A549 (cell line): ENCODE measurements at regions not wholly inside any gene's neighbourhood (a gene's known extent, or its start where the extent isn't known, plus 50 kb on each side); places are given as distances from the start of the nearest gene placed in this dataset.

Source experiments
- ATAC-seq, 2 experiments: fragments of 200-7000 bp in 1 of 2; fragments of >200 bp in 1 of 2; cut with Nextera tagmentation in 1 of 2; cut with Tn5 transposase in 1 of 2; 3 replicates each; pipeline versions ENCODE4 v1.8.0 to v1.9.1; 2018 to 2020; ENCODE audit warnings: mild to moderate bottlenecking in 1 of 2, moderate library complexity in 1 of 2
- CTCF ChIA-PET: fragments of 300-600 bp; sonication (Branson Sonifier 250); formaldehyde crosslinking; extraction: SDS; loops from one replicate; lab custom pipeline; 2021; ENCODE audit warnings: antibody characterized with exemption, inconsistent platforms; lab: Yijun Ruan, JAX
- POLR2A ChIA-PET: fragments of 350-600 bp; formaldehyde crosslinking; extraction: SDS; loops from one replicate; lab custom pipeline; 2021; ENCODE audit warnings: antibody characterized with exemption, inconsistent platforms; lab: Yijun Ruan, JAX
- DNase-seq, 2 experiments: peaks; one replicate each; pipeline versions ENCODE4 v3.0.0 to v3.0.0-alpha.2; 2011 to 2016; ENCODE audit warnings: low read depth in 1 of 2, low spot score in 1 of 2
- FAIRE-seq: peaks from 2 replicates; lab custom pipeline; 2011; peaks lifted over from hg19 to GRCh38; lab: Jason Lieb, UNC
- H3K27ac ChIP-seq, 2 experiments: fragments of >200 bp; sonication (Bioruptor Twin); formaldehyde crosslinking; 3 replicates each; pipeline ENCODE4 v1.5.1; 2016 to 2017
- H3K4me1 ChIP-seq: fragments of >200 bp; sonication (Bioruptor Twin); formaldehyde crosslinking; 3 replicates; pipeline ENCODE4 v1.6.1; 2016
- H3K4me2 ChIP-seq: fragments of >200 bp; sonication (Bioruptor Twin); formaldehyde crosslinking; 3 replicates; pipeline ENCODE4 v1.6.1; 2016
- H3K4me3 ChIP-seq: fragments of >200 bp; sonication (Bioruptor Twin); formaldehyde crosslinking; 3 replicates; pipeline ENCODE4 v1.5.1; 2016
- H3K9me3 ChIP-seq: fragments of >200 bp; sonication (Bioruptor Twin); formaldehyde crosslinking; 3 replicates; pipeline ENCODE4 v1.6.1; 2016
- BHLHE40 ChIP-seq: IDR thresholded peaks from 2 replicates; pipeline ENCODE4 v1.6.1; 2012; ENCODE audit warnings: low read depth, low read length, inconsistent platforms
- CHD4 ChIP-seq: fragments of 200-600 bp; sonication (generic); IDR thresholded peaks from 2 replicates; pipeline ENCODE4 v1.6.1; 2016; ENCODE audit warnings: antibody characterized with exemption, mild to moderate bottlenecking, borderline replicate concordance
- EHF ChIP-seq: fragments of 250-450 bp; sonication (Bioruptor Pico); IDR thresholded peaks from 2 replicates; pipeline ENCODE4 v1.5.0; 2020; ENCODE audit warnings: mild to moderate bottlenecking
- EHMT2 ChIP-seq: fragments of 200-600 bp; sonication (generic); IDR thresholded peaks from 2 replicates; pipeline ENCODE4 v1.6.1; 2016; ENCODE audit warnings: antibody characterized with exemption, low read depth, mild to moderate bottlenecking, moderate library complexity
- ELK1 ChIP-seq: fragments of 150-350 bp; IDR thresholded peaks from 2 replicates; pipeline ENCODE4 v1.6.1; 2014; ENCODE audit warnings: low read depth, mild to moderate bottlenecking, low read length
- ESRRA ChIP-seq: fragments of 150-350 bp; IDR thresholded peaks from 2 replicates; pipeline ENCODE4 v1.6.1; 2014; ENCODE audit warnings: mild to moderate bottlenecking, low read length, borderline replicate concordance
- FOSB ChIP-seq: fragments of 250-450 bp; sonication (Bioruptor Pico); IDR thresholded peaks from 2 replicates; pipeline ENCODE4 v1.5.0; 2020; ENCODE audit warnings: mild to moderate bottlenecking, moderate library complexity
- GATA3 ChIP-seq: IDR thresholded peaks from 2 replicates; pipeline ENCODE4 v1.6.1; 2012; ENCODE audit warnings: borderline replicate concordance
- HDAC2 ChIP-seq: fragments of 200-600 bp; sonication (generic); IDR thresholded peaks from 2 replicates; pipeline ENCODE4 v1.6.1; 2016
- HEYL ChIP-seq: fragments of 250-450 bp; sonication (Bioruptor Pico); IDR thresholded peaks from 2 replicates; pipeline ENCODE4 v1.8.0; 2021; ENCODE audit warnings: mild to moderate bottlenecking, moderate library complexity
- HMGXB4 ChIP-seq: fragments of 250-450 bp; sonication (Bioruptor Pico); IDR thresholded peaks from 2 replicates; pipeline ENCODE4 v1.5.0; 2021; ENCODE audit warnings: mild to moderate bottlenecking, moderate library complexity, borderline replicate concordance
- HOXB13 ChIP-seq: fragments of 250-450 bp; sonication (Bioruptor Pico); IDR thresholded peaks from 2 replicates; pipeline ENCODE4 v1.5.0; 2020; ENCODE audit warnings: low read depth, mild to moderate bottlenecking, moderate library complexity
- HOXB5 ChIP-seq: fragments of 250-450 bp; sonication (Bioruptor Pico); IDR thresholded peaks from 2 replicates; pipeline ENCODE4 v1.5.0; 2020; ENCODE audit warnings: mild to moderate bottlenecking, moderate library complexity
- KDM5A ChIP-seq: fragments of 200-600 bp; sonication (generic); IDR thresholded peaks from 2 replicates; pipeline ENCODE4 v1.6.1; 2016; ENCODE audit warnings: antibody characterized with exemption, mild to moderate bottlenecking
- MAX ChIP-seq: IDR thresholded peaks from 2 replicates; pipeline ENCODE4 v1.6.1; 2012
- MAZ ChIP-seq: fragments of 150-350 bp; IDR thresholded peaks from 2 replicates; pipeline ENCODE4 v1.6.1; 2014; ENCODE audit warnings: antibody characterized with exemption, low read depth, low read length, borderline replicate concordance
- PHF8 ChIP-seq: fragments of 200-600 bp; sonication (generic); IDR thresholded peaks from 2 replicates; pipeline ENCODE4 v1.6.1; 2016; ENCODE audit warnings: low read depth, mild to moderate bottlenecking, antibody characterized with exemption, moderate library complexity, borderline replicate concordance
- RAD21 ChIP-seq, 2 experiments: fragments of >200 bp in 1 of 2; sonication (Bioruptor Twin) in 1 of 2; formaldehyde crosslinking in 1 of 2; IDR thresholded peaks in 1 of 2; conservative IDR thresholded peaks in 1 of 2; 2 replicates in 1 of 2; 3 replicates in 1 of 2; pipeline ENCODE4 v1.6.1; 2012 to 2018; ENCODE audit warnings: inconsistent platforms in 1 of 2
- RARB ChIP-seq: fragments of 250-450 bp; sonication (Bioruptor Pico); IDR thresholded peaks from 2 replicates; pipeline ENCODE4 v1.8.0; 2021; ENCODE audit warnings: mild to moderate bottlenecking, moderate library complexity
- SMC3 ChIP-seq: fragments of >200 bp; sonication (Bioruptor Twin); formaldehyde crosslinking; IDR thresholded peaks from 3 replicates; pipeline ENCODE4 v1.6.1; 2018; ENCODE audit warnings: inconsistent platforms
- ZFP36 ChIP-seq: fragments of 450-650 bp; IDR thresholded peaks from 2 replicates; pipeline ENCODE4 v1.6.1; 2014; ENCODE audit warnings: borderline replicate concordance; ENCODE audit not compliant: partially characterized antibody
- WGBS: methylation state at CpG from one replicate; pipeline ENCODE4 v1.1.6; 2017; ENCODE audit errors: missing lambda C conversion rate; 5-methylcytosine and 5-hydroxymethylcytosine counted together
- TF ChIP-seq, protein P1 (sequence below): IDR thresholded peaks from 2 replicates; pipeline ENCODE4 v1.6.1; 2012; ENCODE audit warnings: low read depth, borderline replicate concordance

GRCh38 chr22:48952256-48953102 is 875.2 kb downstream of the BRD1 start:
- no peak for TF ChIP-seq PHF8
- TF ChIP-seq SMC3, result no peak
- TF ChIP-seq BHLHE40, result no peak
- TF ChIP-seq CHD4, result no peak
- Histone ChIP-seq H3K4me2 (no peak overlapping the region), H3K4me1 (no peaks in the 10 kb centered on the region), H3K27ac (no peak overlapping the region), H3K4me3 (no peak overlapping the region), H3K9me3 (no peaks in the 10 kb centered on the region)
- ATAC-seq (no peak), DNase-seq (no peak), FAIRE-seq (no peak)
- WGBS, result 30% methylated on average over 6 of the region's 19 CpGs
- ChIA-PET CTCF (interaction anchor here (0.6 to 1.7 kb wide), 2 partner anchors 9 to 64 kb away, joined by 3 to 12 read pairs; no protein-coding TSS in a partner anchor), POLR2A (no interaction called here)

DNA sequence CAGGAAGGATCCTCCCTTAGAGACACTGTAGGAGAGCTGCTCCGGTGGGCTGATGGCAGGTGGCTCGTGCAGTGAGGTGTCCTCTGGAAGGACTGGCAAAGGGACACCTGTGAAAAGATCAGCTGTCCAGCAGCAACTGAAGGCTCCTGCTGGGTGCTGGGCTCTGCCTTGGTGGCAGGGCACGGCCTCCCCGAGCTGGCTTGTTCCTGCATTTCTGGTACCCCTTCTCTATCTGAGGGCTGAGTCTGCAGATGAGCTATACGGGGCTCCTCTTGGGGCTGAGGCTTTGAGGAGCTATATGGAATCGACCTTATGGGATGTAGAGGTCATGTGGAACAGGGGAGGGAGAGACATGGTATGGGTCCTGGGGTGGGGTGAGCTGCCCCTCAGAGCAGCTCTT is 875.8 kb downstream of the BRD1 start:
- H3K4me1 ChIP-seq, result no peaks in the 10 kb centered on the region
- no peaks in the 10 kb centered on the region for H3K9me3 ChIP-seq
- POLR2A ChIA-PET, result no interaction called here
- 20% methylated on average over 5 of the region's 6 CpGs for WGBS
- no peak for TF ChIP-seq HEYL
- TF ChIP-seq, protein P1, sequence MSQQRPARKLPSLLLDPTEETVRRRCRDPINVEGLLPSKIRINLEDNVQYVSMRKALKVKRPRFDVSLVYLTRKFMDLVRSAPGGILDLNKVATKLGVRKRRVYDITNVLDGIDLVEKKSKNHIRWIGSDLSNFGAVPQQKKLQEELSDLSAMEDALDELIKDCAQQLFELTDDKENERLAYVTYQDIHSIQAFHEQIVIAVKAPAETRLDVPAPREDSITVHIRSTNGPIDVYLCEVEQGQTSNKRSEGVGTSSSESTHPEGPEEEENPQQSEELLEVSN, result no peak
- TF ChIP-seq BHLHE40, result no peak
- no peak for TF ChIP-seq RAD21 (conservative IDR thresholded peaks at IDR 0.05 in 1 of 2, IDR thresholded peaks at IDR 0.05 in 1 of 2)
- TF ChIP-seq ZFP36, result no peak
- TF ChIP-seq MAZ, result no peak
- TF ChIP-seq KDM5A, result no peak
- TF ChIP-seq SMC3, result no peak
- TF ChIP-seq HMGXB4, result no peak
- no peak for TF ChIP-seq EHF (CRISPR knock-in tag)
- no peak for TF ChIP-seq HOXB13
- TF ChIP-seq HDAC2, result no peak
- no peak for TF ChIP-seq ELK1
- no peak for TF ChIP-seq RARB
- no peak for TF ChIP-seq FOSB
- TF ChIP-seq HOXB5 (CRISPR knock-in tag), result no peak
- no peak for TF ChIP-seq MAX
- TF ChIP-seq EHMT2, result no peak
- no peak for TF ChIP-seq ESRRA
- no peak for TF ChIP-seq GATA3
- TF ChIP-seq, all 56 proteins: peak for 0
- CTCF ChIA-PET, result interaction anchor here (0.6 to 1.7 kb wide), 2 partner anchors 8 to 63 kb away, joined by 3 to 12 read pairs; no protein-coding TSS in a partner anchor
- no peak overlapping the region for H3K27ac ChIP-seq
- ATAC-seq (no peak), DNase-seq (no peak), FAIRE-seq (no peak)
- no peak overlapping the region for H3K4me2 ChIP-seq
- H3K4me3 ChIP-seq, result no peak overlapping the region
